ENCODE measurements at regions not wholly inside any gene's neighbourhood (a gene's known extent, or its start where the extent isn't known, plus 50 kb on each side); places are given as distances from the start of the nearest gene placed in this dataset.

DNA sequence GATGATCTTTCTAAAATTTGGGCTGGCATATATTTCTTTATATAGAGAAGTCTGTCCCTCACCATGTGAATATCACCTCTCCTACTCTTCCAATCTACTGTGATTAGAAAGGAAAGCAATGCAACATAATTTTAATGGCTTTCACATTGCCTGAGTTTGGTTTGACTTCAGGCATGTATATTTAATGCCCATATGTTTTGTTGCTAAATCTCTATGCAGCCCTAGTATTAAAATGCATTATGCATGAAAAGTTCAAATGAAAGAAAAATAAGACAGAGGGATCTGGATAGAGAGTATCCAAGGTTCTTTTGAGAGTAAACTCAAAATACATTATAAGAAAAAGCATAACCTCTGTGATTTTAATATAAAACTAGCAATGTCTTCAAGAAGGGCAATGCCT is 518.3 kb downstream of the PRR16 start:
- Histone ChIP-seq H3K27ac (ENCODE audit: low read depth in 2 of 2, low read length in 2 of 2) (no peak overlapping the region), H3K36me3 (ENCODE audit: control insufficient read depth in 2 of 2, insufficient read depth in 2 of 2, low read length in 2 of 2) (no peaks in the 10 kb centered on the region), H3K4me1 (ENCODE audit: control insufficient read depth in 2 of 2, insufficient read depth in 2 of 2, low read length in 2 of 2) (no peaks in the 10 kb centered on the region), H3K4me3 (ENCODE audit: low read length in 2 of 2) (no peak overlapping the region), H3K27me3 (ENCODE audit: control insufficient read depth in 2 of 2, insufficient read depth in 2 of 2, low read length in 2 of 2) (no peaks in the 10 kb centered on the region), H3K9me3 (ENCODE audit: control insufficient read depth in 2 of 2, low read length in 2 of 2) (no peaks in the 10 kb centered on the region), H3K9ac (ENCODE audit: low read depth in 1 of 2, low read length in 2 of 2) (no peak overlapping the region)

DNA sequence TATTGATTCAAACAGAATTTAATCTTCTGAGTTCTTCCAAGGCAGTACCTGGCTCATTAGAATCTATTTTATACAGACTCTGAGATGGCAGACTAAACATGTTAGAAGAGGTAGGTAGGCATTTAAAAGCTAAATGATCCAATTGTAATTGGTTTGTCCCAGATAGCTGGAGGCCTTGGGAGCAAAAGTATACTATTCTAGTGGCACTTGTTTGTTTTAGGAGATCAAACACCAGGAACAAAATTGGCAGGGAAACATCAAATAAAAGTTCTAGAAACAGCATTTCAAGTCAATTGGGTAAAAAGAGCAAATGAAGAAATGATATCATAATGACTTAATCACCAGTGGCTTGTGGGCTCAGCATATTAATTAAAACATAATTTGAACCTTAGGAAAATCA is 521.4 kb downstream of the PRR16 start:
- H3K36me3 ChIP-seq (ENCODE audit: control insufficient read depth in 2 of 2, insufficient read depth in 2 of 2, low read length in 2 of 2): no peaks in the 10 kb centered on the region
- H3K27ac ChIP-seq (ENCODE audit: low read depth in 2 of 2, low read length in 2 of 2): no peak overlapping the region
- no peak overlapping the region for H3K4me3 ChIP-seq (ENCODE audit: low read length in 2 of 2)
- no peaks in the 10 kb centered on the region for H3K9me3 ChIP-seq (ENCODE audit: control insufficient read depth in 2 of 2, low read length in 2 of 2)
- no peaks in the 10 kb centered on the region for H3K27me3 ChIP-seq (ENCODE audit: control insufficient read depth in 2 of 2, insufficient read depth in 2 of 2, low read length in 2 of 2)
- no peak overlapping the region for H3K9ac ChIP-seq (ENCODE audit: low read depth in 1 of 2, low read length in 2 of 2)
- H3K4me1 ChIP-seq (ENCODE audit: control insufficient read depth in 2 of 2, insufficient read depth in 2 of 2, low read length in 2 of 2): no peaks in the 10 kb centered on the region

DNA sequence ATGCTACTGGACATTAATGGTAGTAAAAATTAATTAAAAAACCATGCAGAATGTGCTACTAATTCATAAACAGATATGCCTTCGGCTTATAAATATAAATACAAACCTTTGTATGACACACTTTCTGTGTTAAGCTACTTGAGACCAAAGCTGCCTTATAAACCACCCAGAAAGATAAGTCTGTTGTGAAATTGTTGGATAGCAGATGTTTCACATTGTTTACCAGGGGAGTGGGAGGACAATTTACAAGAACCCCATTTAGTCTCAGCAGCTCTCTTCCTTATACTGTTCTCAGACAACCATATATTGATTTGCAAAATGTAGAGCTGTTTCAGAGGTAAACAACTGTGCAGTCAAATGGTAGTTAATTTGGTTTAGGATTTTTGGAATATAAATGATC is 524.4 kb downstream of the PRR16 start:
- Histone ChIP-seq H3K4me1 (ENCODE audit: control insufficient read depth in 2 of 2, insufficient read depth in 2 of 2, low read length in 2 of 2) (no peaks in the 10 kb centered on the region), H3K36me3 (ENCODE audit: control insufficient read depth in 2 of 2, insufficient read depth in 2 of 2, low read length in 2 of 2) (no peaks in the 10 kb centered on the region), H3K9me3 (ENCODE audit: control insufficient read depth in 2 of 2, low read length in 2 of 2) (no peaks in the 10 kb centered on the region), H3K27me3 (ENCODE audit: control insufficient read depth in 2 of 2, insufficient read depth in 2 of 2, low read length in 2 of 2) (no peaks in the 10 kb centered on the region), H3K4me3 (ENCODE audit: low read length in 2 of 2) (no peak overlapping the region), H3K27ac (ENCODE audit: low read depth in 2 of 2, low read length in 2 of 2) (no peak overlapping the region), H3K9ac (ENCODE audit: low read depth in 1 of 2, low read length in 2 of 2) (no peak overlapping the region)

DNA sequence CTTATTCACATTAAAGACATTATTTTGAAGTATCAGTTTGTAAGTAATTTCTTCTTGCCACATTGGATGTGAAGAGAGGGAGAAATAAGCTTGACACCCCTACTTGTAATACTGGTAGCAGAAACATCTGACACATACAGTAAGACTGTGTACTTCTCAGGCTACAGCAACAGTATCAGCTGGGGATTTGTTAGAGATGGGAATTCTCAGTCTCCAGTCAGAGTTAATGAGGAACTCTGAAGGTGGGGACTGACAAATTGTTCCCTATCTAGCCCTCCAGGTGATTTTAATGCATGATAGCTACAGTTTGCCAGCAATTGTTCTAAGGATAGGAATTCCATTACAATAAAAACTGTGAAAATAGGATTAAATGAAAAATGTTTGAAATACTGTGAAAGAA is 524.8 kb downstream of the PRR16 start:
- Histone ChIP-seq H3K27ac (ENCODE audit: low read depth in 2 of 2, low read length in 2 of 2) (no peak overlapping the region), H3K36me3 (ENCODE audit: control insufficient read depth in 2 of 2, insufficient read depth in 2 of 2, low read length in 2 of 2) (no peaks in the 10 kb centered on the region), H3K9me3 (ENCODE audit: control insufficient read depth in 2 of 2, low read length in 2 of 2) (no peaks in the 10 kb centered on the region), H3K27me3 (ENCODE audit: control insufficient read depth in 2 of 2, insufficient read depth in 2 of 2, low read length in 2 of 2) (no peaks in the 10 kb centered on the region), H3K4me1 (ENCODE audit: control insufficient read depth in 2 of 2, insufficient read depth in 2 of 2, low read length in 2 of 2) (no peaks in the 10 kb centered on the region), H3K4me3 (ENCODE audit: low read length in 2 of 2) (no peak overlapping the region), H3K9ac (ENCODE audit: low read depth in 1 of 2, low read length in 2 of 2) (no peak overlapping the region)

DNA sequence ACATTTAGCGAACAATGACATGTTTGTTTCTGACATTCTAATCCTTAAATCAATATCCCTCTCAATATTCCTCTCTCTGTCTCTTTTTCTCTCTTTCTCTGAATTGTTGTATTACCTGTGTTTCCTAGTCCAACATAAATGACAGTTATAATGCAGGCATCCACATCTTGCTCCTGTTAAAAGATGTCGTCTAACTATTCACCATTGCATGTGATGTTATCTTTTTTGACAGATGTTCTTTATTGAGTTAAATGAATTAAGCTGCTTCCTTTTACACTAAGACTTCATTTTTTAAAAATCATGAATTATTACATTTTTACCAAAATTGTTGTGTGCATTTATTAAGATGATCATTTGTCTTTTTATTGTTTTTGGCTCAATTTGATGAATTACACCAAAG is 527.5 kb downstream of the PRR16 start:
- Histone ChIP-seq H3K36me3 (ENCODE audit: control insufficient read depth in 2 of 2, insufficient read depth in 2 of 2, low read length in 2 of 2) (no peaks in the 10 kb centered on the region), H3K4me3 (ENCODE audit: low read length in 2 of 2) (no peak overlapping the region), H3K27me3 (ENCODE audit: control insufficient read depth in 2 of 2, insufficient read depth in 2 of 2, low read length in 2 of 2) (no peaks in the 10 kb centered on the region), H3K9me3 (ENCODE audit: control insufficient read depth in 2 of 2, low read length in 2 of 2) (no peaks in the 10 kb centered on the region), H3K4me1 (ENCODE audit: control insufficient read depth in 2 of 2, insufficient read depth in 2 of 2, low read length in 2 of 2) (no peaks in the 10 kb centered on the region), H3K9ac (ENCODE audit: low read depth in 1 of 2, low read length in 2 of 2) (no peak overlapping the region), H3K27ac (ENCODE audit: low read depth in 2 of 2, low read length in 2 of 2) (no peak overlapping the region)

DNA sequence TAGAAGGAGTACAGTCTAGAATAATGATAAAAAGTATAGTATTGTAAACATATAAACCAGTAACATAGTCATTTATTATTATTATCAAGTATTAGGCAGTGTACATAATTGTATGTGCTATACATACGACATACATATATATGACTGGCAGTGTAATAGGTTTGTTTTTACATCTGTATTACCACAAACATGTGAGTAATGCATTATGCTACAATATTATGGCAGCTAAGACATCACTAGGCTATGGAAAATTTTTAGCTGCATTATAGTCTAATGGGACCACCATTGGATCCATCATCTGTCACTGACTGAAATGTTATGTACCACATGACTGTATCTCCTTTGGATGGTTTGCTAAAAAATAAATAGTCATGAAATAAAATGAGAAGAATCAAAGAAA is 530.0 kb downstream of the PRR16 start:
- Histone ChIP-seq H3K9me3 (ENCODE audit: control insufficient read depth in 2 of 2, low read length in 2 of 2) (no peaks in the 10 kb centered on the region), H3K4me1 (ENCODE audit: control insufficient read depth in 2 of 2, insufficient read depth in 2 of 2, low read length in 2 of 2) (no peaks in the 10 kb centered on the region), H3K9ac (ENCODE audit: low read depth in 1 of 2, low read length in 2 of 2) (no peak overlapping the region), H3K27me3 (ENCODE audit: control insufficient read depth in 2 of 2, insufficient read depth in 2 of 2, low read length in 2 of 2) (no peaks in the 10 kb centered on the region), H3K36me3 (ENCODE audit: control insufficient read depth in 2 of 2, insufficient read depth in 2 of 2, low read length in 2 of 2) (no peaks in the 10 kb centered on the region), H3K4me3 (ENCODE audit: low read length in 2 of 2) (no peak overlapping the region), H3K27ac (ENCODE audit: low read depth in 2 of 2, low read length in 2 of 2) (no peak overlapping the region)

DNA sequence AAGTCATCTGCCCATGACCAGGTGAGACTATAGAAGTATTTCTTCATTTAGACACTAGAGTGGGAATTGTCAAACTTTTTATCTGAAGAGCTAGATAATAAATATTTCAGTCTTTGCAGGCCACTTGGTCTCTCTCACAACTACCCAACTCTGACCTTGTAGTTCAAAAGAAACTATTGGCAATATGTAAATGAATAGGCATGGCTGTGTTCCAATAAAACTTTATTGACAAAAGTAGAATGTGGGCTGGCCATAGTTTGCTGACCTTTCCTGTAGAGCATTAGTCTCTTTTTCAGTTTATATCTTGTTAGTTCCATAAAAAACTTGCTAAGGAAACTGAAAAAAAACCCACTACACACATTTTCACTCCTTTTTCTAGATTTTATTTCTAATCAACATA is 535.5 kb downstream of the PRR16 start:
- Histone ChIP-seq H3K4me1 (ENCODE audit: control insufficient read depth in 2 of 2, insufficient read depth in 2 of 2, low read length in 2 of 2) (no peaks in the 10 kb centered on the region), H3K9ac (ENCODE audit: low read depth in 1 of 2, low read length in 2 of 2) (no peak overlapping the region), H3K27ac (ENCODE audit: low read depth in 2 of 2, low read length in 2 of 2) (no peak overlapping the region), H3K9me3 (ENCODE audit: control insufficient read depth in 2 of 2, low read length in 2 of 2) (no peaks in the 10 kb centered on the region), H3K4me3 (ENCODE audit: low read length in 2 of 2) (no peak overlapping the region), H3K36me3 (ENCODE audit: control insufficient read depth in 2 of 2, insufficient read depth in 2 of 2, low read length in 2 of 2) (no peaks in the 10 kb centered on the region), H3K27me3 (ENCODE audit: control insufficient read depth in 2 of 2, insufficient read depth in 2 of 2, low read length in 2 of 2) (no peaks in the 10 kb centered on the region)

DNA sequence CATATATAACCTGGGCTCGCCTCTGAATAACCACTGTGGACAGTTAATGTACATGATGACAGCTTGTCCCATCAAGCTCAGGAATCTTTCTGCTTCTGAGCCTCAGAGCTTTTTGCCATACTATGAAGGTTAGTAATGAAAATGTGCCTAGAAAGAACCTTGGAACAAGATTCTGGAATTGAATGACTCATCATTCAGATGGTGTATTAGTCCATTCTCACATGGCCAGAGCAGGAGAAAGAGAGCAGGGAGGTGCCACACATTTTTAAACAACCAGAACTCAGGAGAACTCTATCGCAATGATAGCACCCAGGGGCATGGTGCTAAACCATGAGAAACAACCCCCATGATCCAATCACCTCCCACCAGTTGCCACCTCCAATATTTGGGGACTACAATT is 542.1 kb downstream of the PRR16 start:
- Histone ChIP-seq H3K4me1 (ENCODE audit: control insufficient read depth in 2 of 2, insufficient read depth in 2 of 2, low read length in 2 of 2) (no peaks in the 10 kb centered on the region), H3K9ac (ENCODE audit: low read depth in 1 of 2, low read length in 2 of 2) (no peak overlapping the region), H3K27me3 (ENCODE audit: control insufficient read depth in 2 of 2, insufficient read depth in 2 of 2, low read length in 2 of 2) (no peaks in the 10 kb centered on the region), H3K4me3 (ENCODE audit: low read length in 2 of 2) (no peak overlapping the region), H3K36me3 (ENCODE audit: control insufficient read depth in 2 of 2, insufficient read depth in 2 of 2, low read length in 2 of 2) (no peaks in the 10 kb centered on the region), H3K9me3 (ENCODE audit: control insufficient read depth in 2 of 2, low read length in 2 of 2) (no peaks in the 10 kb centered on the region), H3K27ac (ENCODE audit: low read depth in 2 of 2, low read length in 2 of 2) (no peak overlapping the region)

DNA sequence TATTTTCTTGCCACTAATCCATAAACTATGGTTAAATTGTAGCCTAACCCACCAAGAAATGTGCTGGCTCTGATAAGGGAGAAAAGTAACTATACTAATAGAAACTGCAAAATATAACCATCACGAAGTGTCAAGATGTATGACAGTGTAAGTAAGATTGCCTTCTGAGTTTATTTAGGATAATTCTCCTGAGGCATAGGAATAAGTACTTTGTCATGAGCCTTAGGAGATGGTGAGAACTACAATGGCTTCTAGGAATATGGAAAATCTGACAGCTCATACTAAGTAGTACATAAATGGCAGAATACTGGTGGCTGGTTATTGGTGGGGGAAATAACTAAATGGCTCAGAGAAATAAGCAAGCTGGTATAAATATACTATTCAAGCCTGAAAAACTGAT is 543.9 kb downstream of the PRR16 start:
- H3K4me1 ChIP-seq (ENCODE audit: control insufficient read depth in 2 of 2, insufficient read depth in 2 of 2, low read length in 2 of 2): no peaks in the 10 kb centered on the region
- no peak overlapping the region for H3K27ac ChIP-seq (ENCODE audit: low read depth in 2 of 2, low read length in 2 of 2)
- no peaks in the 10 kb centered on the region for H3K36me3 ChIP-seq (ENCODE audit: control insufficient read depth in 2 of 2, insufficient read depth in 2 of 2, low read length in 2 of 2)
- no peak overlapping the region for H3K4me3 ChIP-seq (ENCODE audit: low read length in 2 of 2)
- no peak overlapping the region for H3K9ac ChIP-seq (ENCODE audit: low read depth in 1 of 2, low read length in 2 of 2)
- no peaks in the 10 kb centered on the region for H3K27me3 ChIP-seq (ENCODE audit: control insufficient read depth in 2 of 2, insufficient read depth in 2 of 2, low read length in 2 of 2)
- H3K9me3 ChIP-seq (ENCODE audit: control insufficient read depth in 2 of 2, low read length in 2 of 2): no peaks in the 10 kb centered on the region

DNA sequence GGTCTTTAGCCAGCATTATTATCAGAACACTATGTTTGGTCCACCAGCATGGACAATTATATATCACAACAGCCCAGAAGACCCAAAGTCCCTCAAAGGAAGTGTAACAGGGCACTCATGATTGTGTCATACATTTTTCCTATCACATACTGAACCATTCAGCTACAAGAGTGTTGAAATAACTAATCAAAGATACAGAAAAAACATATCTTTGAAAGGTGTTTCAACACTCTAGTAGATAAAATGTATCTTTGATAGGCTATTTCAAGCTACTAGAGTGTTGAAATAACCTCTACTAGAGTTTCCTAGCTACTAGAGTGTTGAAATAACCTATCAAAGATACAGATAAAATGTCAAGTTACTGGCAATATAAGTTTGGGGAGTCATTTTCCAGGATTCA is 545.0 kb downstream of the PRR16 start:
- Histone ChIP-seq H3K4me1 (ENCODE audit: control insufficient read depth in 2 of 2, insufficient read depth in 2 of 2, low read length in 2 of 2) (no peaks in the 10 kb centered on the region), H3K27ac (ENCODE audit: low read depth in 2 of 2, low read length in 2 of 2) (no peak overlapping the region), H3K4me3 (ENCODE audit: low read length in 2 of 2) (no peak overlapping the region), H3K27me3 (ENCODE audit: control insufficient read depth in 2 of 2, insufficient read depth in 2 of 2, low read length in 2 of 2) (no peaks in the 10 kb centered on the region), H3K36me3 (ENCODE audit: control insufficient read depth in 2 of 2, insufficient read depth in 2 of 2, low read length in 2 of 2) (no peaks in the 10 kb centered on the region), H3K9me3 (ENCODE audit: control insufficient read depth in 2 of 2, low read length in 2 of 2) (no peaks in the 10 kb centered on the region), H3K9ac (ENCODE audit: low read depth in 1 of 2, low read length in 2 of 2) (no peak overlapping the region)

DNA sequence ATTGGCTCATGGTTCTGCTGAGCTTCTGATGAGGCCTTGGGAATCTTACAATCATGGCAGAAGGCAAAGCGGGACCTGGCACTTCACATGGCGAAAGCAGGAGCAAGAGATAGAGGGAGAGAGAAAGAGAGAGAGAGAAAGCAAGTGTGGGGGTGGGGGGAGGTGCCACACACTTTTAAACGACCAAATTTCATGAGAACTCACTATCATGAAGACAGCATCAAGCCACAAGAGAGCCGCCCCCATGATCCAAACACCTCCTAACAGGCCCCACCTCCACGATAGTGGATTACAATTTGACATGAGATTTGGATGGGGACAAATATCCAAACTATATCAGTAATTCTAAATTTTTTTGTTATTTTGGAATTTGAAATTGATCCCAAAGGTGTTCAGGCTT is 553.9 kb downstream of the PRR16 start:
- Histone ChIP-seq H3K36me3 (ENCODE audit: control insufficient read depth in 2 of 2, insufficient read depth in 2 of 2, low read length in 2 of 2) (no peaks in the 10 kb centered on the region), H3K4me3 (ENCODE audit: low read length in 2 of 2) (no peak overlapping the region)

More for the DNA sequence above, 553.9 kb downstream of the PRR16 start:
- Histone ChIP-seq H3K4me1 (ENCODE audit: control insufficient read depth in 2 of 2, insufficient read depth in 2 of 2, low read length in 2 of 2) (no peaks in the 10 kb centered on the region), H3K27ac (ENCODE audit: low read depth in 2 of 2, low read length in 2 of 2) (no peak overlapping the region), H3K9ac (ENCODE audit: low read depth in 1 of 2, low read length in 2 of 2) (no peak overlapping the region), H3K9me3 (ENCODE audit: control insufficient read depth in 2 of 2, low read length in 2 of 2) (no peaks in the 10 kb centered on the region), H3K27me3 (ENCODE audit: control insufficient read depth in 2 of 2, insufficient read depth in 2 of 2, low read length in 2 of 2) (no peaks in the 10 kb centered on the region)

Data from mucosa of rectum (tissue), 2 donors.